Gastroesophageal sphincter (tissue), 4 donors: ENCODE measurements at regions not wholly inside any gene's neighbourhood (a gene's known extent, or its start where the extent isn't known, plus 50 kb on each side); places are given as distances from the start of the nearest gene placed in this dataset.

Source experiments
- ATAC-seq: fragments of 150-250 bp; one replicate; pipeline ENCODE4 v1.9.1; 2016; ENCODE audit warnings: mild to moderate bottlenecking, moderate library complexity
- H3K27ac ChIP-seq, 4 donors: fragments of 200-600 bp; sonication (generic) in 3 of 4; 1 replicate in 3 of 4; 2 replicates in 1 of 4; pipeline ENCODE4 v1.5.1; 2016 to 2019
- H3K27me3 ChIP-seq: fragments of 200-600 bp; sonication (generic); one replicate; pipeline ENCODE4 v1.5.1; 2019
- H3K36me3 ChIP-seq, 2 donors: fragments of 200-600 bp; sonication (generic); one replicate each; pipeline ENCODE4 v1.5.1; 2019; ENCODE audit warnings: control low read depth in 1 of 2
- H3K4me1 ChIP-seq, 3 donors: fragments of 200-600 bp; sonication (generic); 1 replicate in 2 of 3; 2 replicates in 1 of 3; pipeline ENCODE4 v1.5.1; 2016 to 2019; ENCODE audit warnings: control low read depth in 2 of 3
- H3K4me3 ChIP-seq, 2 donors: fragments of 200-600 bp; sonication (generic); one replicate each; pipeline ENCODE4 v1.5.1; 2019; ENCODE audit warnings: mild to moderate bottlenecking in 1 of 2, moderate library complexity in 1 of 2
- H3K9me3 ChIP-seq, 3 donors: fragments of 200-600 bp; sonication (generic); one replicate each; pipeline ENCODE4 v1.5.1; 2017 to 2019; ENCODE audit warnings: control low read depth in 2 of 3
- EP300 ChIP-seq: sonication (generic); formaldehyde crosslinking; IDR thresholded peaks from one replicate; pipeline ENCODE4 v1.6.1; 2017; ENCODE audit warnings: antibody characterized with exemption, mild to moderate bottlenecking
- POLR2A ChIP-seq, 2 donors: fragments of 450-650 bp; IDR thresholded peaks; one replicate each; pipeline ENCODE4 v1.6.1; 2017; ENCODE audit warnings: antibody characterized with exemption in 2 of 2, mild to moderate bottlenecking in 2 of 2, moderate library complexity in 1 of 2
- POLR2AphosphoS5 ChIP-seq: sonication (generic); formaldehyde crosslinking; IDR thresholded peaks from one replicate; pipeline ENCODE4 v1.6.1; 2017; ENCODE audit warnings: antibody characterized with exemption
- WGBS, 2 donors: methylation state at CpG; one replicate each; pipeline ENCODE4 v1.1.5; 2018; ENCODE audit warnings: low coverage in 1 of 2; 5-methylcytosine and 5-hydroxymethylcytosine counted together
- TF ChIP-seq, protein P1 (sequence below), 4 experiments: fragments of 200-600 bp in 2 of 4; fragments of 450-650 bp in 2 of 4; sonication (generic) in 1 of 4; IDR thresholded peaks; one replicate each; pipeline ENCODE4 v1.5.1; 2017 to 2019; ENCODE audit warnings: antibody characterized with exemption in 4 of 4, mild to moderate bottlenecking in 2 of 4, moderate library complexity in 2 of 4

DNA sequence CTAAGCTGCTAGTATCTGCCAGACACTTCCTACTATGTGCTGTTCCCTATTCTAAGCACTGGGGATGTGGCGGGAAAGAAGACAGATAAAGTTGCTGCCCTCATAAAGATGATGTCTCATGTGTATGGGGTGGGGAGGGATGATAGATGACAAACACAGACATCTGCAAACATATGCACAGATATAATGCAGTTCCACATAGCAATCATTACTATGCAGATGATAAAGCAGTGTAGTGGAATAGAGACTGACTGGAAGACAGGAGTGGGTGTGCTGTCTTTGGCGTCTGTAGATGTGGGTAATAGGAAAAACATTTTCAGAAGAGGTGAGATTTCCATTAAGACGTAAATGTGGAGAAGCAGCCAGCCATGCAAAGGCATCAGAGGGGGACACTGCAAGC is 243.6 kb downstream of the DPY19L2 start:
- Histone ChIP-seq H3K4me3 (no peak overlapping the region), H3K9me3 (peaks cover 0 to 7% (median 0%) of the 10 kb centered on the region in 3 donors), H3K27me3 (no peaks in the 10 kb centered on the region), H3K36me3 (no peaks in the 10 kb centered on the region), H3K27ac (no peak overlapping the region), H3K4me1 (no peaks in the 10 kb centered on the region)
- 60 to 81% methylated on average over 2 to 3 of the region's 3 CpGs for WGBS, 2 donors
- no peak for TF ChIP-seq POLR2A (IDR thresholded peaks at IDR 0.05)
- TF ChIP-seq POLR2AphosphoS5, result no peak
- TF ChIP-seq, protein P1, sequence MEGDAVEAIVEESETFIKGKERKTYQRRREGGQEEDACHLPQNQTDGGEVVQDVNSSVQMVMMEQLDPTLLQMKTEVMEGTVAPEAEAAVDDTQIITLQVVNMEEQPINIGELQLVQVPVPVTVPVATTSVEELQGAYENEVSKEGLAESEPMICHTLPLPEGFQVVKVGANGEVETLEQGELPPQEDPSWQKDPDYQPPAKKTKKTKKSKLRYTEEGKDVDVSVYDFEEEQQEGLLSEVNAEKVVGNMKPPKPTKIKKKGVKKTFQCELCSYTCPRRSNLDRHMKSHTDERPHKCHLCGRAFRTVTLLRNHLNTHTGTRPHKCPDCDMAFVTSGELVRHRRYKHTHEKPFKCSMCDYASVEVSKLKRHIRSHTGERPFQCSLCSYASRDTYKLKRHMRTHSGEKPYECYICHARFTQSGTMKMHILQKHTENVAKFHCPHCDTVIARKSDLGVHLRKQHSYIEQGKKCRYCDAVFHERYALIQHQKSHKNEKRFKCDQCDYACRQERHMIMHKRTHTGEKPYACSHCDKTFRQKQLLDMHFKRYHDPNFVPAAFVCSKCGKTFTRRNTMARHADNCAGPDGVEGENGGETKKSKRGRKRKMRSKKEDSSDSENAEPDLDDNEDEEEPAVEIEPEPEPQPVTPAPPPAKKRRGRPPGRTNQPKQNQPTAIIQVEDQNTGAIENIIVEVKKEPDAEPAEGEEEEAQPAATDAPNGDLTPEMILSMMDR (IDR thresholded peaks at IDR 0.05), result no peak
- no peak for TF ChIP-seq EP300
- no peak for ATAC-seq

DNA sequence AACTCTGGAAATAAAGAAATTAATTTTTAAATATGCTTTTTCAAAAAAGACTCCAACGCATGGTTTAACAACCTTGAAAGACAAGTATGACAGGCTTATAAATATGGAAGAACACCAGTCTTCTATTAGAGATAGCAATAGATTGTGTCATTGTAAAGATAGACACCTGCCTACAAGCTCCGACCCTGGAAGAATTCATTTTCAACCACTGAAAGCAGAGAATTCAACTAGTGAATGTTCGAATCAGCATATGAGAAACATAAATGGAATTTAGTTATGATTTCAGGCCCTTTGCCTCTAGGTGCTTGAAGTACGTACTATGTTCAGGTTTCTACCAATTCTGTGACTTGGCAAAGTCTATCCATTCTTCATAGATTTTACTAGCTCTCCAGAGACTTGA is 244.5 kb downstream of the DPY19L2 start:
- Histone ChIP-seq H3K27me3 (no peaks in the 10 kb centered on the region), H3K36me3 (no peaks in the 10 kb centered on the region), H3K27ac (no peak overlapping the region), H3K4me1 (no peaks in the 10 kb centered on the region), H3K4me3 (no peak overlapping the region), H3K9me3 (peaks cover 0 to 7% (median 0%) of the 10 kb centered on the region in 3 donors)
- 86 to 93% methylated on average over 4 of the region's 4 CpGs for WGBS, 2 donors
- TF ChIP-seq, protein P1 (IDR thresholded peaks at IDR 0.05), result no peak
- TF ChIP-seq POLR2AphosphoS5 (no peak), EP300 (no peak), POLR2A (IDR thresholded peaks at IDR 0.05) (no peak)
- no peak for ATAC-seq

- ATAC-seq, result no peak
These were observed 248.1 kb downstream of the DPY19L2 start for GRCh38 chr12:63420206-63420644.

GRCh38 chr12:63419154-63419553 is 249.1 kb downstream of the DPY19L2 start:
- H3K4me3 ChIP-seq, result no peak overlapping the region
- no peak overlapping the region for H3K27ac ChIP-seq
- no peaks in the 10 kb centered on the region for H3K36me3 ChIP-seq
- H3K4me1 ChIP-seq, result no peaks in the 10 kb centered on the region
- TF ChIP-seq, protein P1 (IDR thresholded peaks at IDR 0.05), result no peak
- no peak for TF ChIP-seq POLR2A (IDR thresholded peaks at IDR 0.05)
- no peak for TF ChIP-seq POLR2AphosphoS5
- TF ChIP-seq EP300, result no peak
- peaks cover 0 to 22% (median 0%) of the 10 kb centered on the region in 3 donors for H3K9me3 ChIP-seq
- ATAC-seq, result no peak
- 92 to 97% methylated on average over 7 of the region's 7 CpGs for WGBS, 2 donors
- no peaks in the 10 kb centered on the region for H3K27me3 ChIP-seq

More at GRCh38 chr12:63420206-63420644, 248.1 kb downstream of the DPY19L2 start:
- Histone ChIP-seq H3K36me3 (no peaks in the 10 kb centered on the region), H3K9me3 (peaks cover 0 to 17% (median 0%) of the 10 kb centered on the region in 3 donors), H3K27me3 (no peaks in the 10 kb centered on the region), H3K4me1 (no peaks in the 10 kb centered on the region), H3K4me3 (no peak overlapping the region), H3K27ac (no peak overlapping the region)
- TF ChIP-seq, protein P1 (IDR thresholded peaks at IDR 0.05), result peak in 1 of 4 experiments; percentile 36
- TF ChIP-seq POLR2AphosphoS5, result no peak
- WGBS, 2 donors, result 27 to 29% methylated on average over 5 to 6 of the region's 6 CpGs

GRCh38 chr12:63416788-63417187 is 251.5 kb downstream of the DPY19L2 start:
- H3K27ac ChIP-seq, result no peak overlapping the region
- no peak overlapping the region for H3K4me3 ChIP-seq
- no peaks in the 10 kb centered on the region for H3K4me1 ChIP-seq
- H3K27me3 ChIP-seq, result no peaks in the 10 kb centered on the region
- peaks cover 0 to 22% (median 0%) of the 10 kb centered on the region in 3 donors for H3K9me3 ChIP-seq
- no peak for ATAC-seq
- TF ChIP-seq POLR2AphosphoS5 (no peak), EP300 (no peak), POLR2A (IDR thresholded peaks at IDR 0.05) (no peak)
- TF ChIP-seq, protein P1 (IDR thresholded peaks at IDR 0.05), result no peak
- H3K36me3 ChIP-seq, result no peaks in the 10 kb centered on the region
